Embryonic facial prominence (tissue), 1 donor: ENCODE measurements at regions not wholly inside any gene's neighbourhood (a gene's known extent, or its start where the extent isn't known, plus 50 kb on each side); places are given as distances from the start of the nearest gene placed in this dataset.
A peak's percentile ranks its signal among the peaks of the same experiment; 100 is the strongest.
"Not testable (repeated sequence)": the region's sequence is repeated elsewhere in the genome, so short reads cannot be mapped to it uniquely, and the experiment has no call there.

ENCODE experiments used
- DNase-seq: peaks from one replicate; pipeline ENCODE4 v3.0.0-alpha.2; 2016; ENCODE audit errors: extremely low spot score

DNA sequence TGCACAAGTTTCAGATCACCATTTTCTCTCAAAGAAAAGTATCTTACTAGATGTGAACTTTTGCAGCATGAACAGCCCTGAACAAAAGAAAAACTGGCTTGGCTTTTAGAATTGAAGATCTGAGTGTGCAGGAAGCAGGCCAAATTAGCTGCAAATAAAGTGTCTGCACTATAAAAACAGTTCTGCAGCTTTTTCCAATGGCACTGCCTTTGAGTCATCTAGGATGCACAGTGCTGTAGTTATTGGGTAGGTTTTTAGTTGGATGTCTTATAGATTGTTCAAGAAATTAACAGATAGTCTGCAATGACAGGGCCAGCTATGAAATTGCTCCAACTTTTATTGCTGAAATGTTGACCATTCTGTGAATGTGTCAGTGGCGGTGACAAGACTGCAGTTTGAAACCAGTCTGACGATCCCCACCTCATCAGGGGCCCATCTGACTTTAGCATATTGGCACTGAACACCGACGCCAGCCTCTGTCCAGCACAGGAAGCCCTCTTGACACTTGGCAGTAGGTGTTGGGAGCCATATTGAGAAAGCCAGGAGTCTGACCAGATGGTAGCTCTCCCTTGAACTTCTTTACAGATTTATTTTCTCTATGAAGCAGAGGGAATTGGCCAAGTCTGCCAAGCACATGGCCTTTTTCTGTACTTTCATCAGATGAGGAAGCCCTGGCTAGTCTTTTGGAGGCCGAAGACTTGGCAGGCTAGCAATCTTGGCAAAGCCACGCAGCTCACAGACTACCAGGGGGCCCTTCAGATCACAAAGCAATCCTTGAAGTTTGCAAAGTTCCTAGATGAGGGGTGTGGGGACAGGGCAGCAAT lies 490.6 kb downstream of the NEBL start:
- no peak for DNase-seq

DNA sequence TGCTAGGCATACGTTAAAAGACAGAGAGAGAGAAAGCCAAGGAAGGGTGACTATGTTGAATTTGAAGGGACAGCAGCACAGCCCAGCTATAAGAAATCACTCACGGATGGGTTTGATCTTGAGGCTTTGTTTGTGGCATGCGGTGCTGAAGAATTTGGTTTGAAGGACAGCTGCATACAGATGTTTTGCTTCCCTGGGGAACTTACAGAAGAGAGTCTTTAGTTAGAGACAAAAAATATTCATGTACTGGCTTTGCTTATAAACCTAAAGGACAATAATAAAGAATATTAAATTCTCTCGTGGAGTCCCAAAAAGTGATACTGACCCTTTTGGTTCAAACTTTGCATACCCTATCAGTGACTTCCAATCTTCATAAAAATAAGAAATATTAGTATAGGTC lies 491.4 kb downstream of the NEBL start:
- no peak for DNase-seq

DNA sequence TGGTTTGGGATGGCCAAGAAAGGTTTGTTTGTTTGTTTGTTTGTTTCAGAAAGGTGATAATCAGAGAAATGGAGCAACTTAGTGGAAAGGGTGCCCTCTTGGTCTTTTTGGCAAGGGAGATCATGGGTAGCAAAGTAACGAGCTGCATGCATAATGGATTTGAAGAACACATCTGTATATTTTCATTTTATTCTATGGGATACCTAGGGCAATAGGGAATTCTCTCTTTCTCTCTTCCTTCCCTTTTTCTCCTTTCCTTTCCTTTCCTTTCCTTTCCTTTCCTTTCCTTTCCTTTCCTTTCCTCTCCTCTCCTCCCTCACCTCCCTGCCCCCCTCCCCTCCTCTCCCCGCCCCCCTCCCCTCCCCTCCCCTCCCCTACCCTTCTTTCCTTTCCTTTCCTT lies 492.1 kb downstream of the NEBL start:
- no peak for DNase-seq

DNA sequence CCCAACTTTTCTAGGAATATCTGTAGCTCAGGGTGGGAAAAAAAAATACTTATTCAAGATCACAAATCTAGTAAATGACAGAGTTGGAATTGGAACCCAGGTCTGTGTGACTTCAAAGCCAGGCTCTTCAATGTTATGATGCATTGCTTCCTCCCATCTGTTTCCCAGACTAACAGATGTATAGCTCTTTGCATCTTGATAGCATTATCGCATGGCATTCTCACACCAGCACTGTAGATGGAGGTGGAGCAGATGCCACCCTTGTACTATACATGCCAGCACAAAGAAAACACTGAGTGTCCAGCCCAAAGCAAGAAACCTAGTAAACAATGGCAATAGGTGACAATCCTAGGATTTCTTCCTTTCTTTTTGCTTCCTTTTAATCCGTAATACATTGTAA lies 497.3 kb downstream of the NEBL start:
- DNase-seq: no peak

DNA sequence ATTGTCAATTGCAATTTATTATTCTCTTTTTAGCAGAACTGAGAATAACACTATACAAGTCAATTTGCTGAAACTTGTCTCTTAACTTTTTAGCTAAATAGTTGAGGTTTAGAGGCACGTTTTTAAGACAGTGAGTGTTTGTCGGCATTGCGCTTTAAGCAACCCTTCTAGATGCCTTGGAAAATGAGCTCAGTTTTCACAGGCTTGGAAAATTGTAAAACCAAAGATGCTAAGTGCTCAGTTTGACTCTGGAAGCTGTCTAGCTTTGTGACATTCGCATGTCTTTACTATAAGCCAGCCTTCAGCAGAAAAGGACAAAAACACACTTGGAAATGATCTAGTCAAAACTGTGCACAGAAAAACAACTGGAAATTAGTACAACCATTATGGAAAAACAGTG lies 500.4 kb downstream of the NEBL start:
- no peak for DNase-seq

DNA sequence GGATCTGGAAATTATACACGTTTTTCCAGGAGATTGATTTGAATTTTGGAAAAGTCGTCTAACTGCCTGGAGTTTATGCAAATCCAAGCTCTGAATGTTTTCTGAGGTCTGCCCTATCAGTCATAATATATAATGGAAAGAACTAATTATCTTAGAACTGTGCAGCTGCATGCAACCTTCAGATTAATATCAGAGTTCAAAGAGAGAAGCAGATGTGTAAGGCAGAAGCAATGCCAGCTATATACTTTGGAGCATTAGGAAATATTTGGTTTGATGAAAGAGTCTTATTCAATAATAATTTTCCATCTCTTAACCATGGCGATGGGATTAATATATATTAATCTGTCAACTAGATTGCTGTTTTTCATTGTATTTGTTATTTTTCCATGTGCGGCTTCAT lies 500.9 kb downstream of the NEBL start:
- DNase-seq: no peak

DNA sequence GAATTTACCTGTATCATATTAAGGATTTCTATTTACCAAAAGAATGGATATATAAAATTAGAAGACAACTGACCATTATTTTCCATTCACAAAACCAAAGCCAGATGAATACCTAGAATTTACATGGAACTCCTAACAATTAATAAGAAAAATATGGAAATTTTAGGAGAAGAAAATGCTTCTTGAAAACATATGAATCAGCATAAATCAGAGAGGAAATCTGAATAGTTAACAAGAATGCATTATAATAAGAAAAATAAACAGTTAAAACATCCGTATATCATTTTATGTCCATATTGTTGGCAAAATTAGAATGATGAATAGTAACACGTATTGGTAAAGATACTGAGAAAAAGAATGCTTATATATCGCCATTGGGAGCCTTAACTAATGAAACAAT lies 505.5 kb downstream of the NEBL start:
- DNase-seq: no peak

DNA sequence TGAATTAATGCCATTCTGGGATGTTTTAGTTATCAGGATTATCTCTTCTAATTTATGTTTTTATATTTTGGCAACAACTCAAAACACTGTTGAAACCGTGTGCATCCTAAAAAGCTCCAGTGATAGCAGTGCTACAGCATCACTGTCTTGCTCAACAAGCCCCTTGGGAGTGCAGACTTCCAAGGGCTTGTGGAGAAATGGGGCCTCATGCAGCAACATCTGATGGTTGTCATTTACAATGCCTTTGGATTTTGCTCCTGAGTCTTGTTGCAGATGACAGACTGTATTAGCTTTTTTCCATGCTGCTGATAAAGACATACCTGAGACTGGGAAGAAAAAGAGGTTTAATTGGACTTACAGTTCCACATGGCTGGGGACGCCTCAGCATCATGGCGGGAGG lies 515.4 kb downstream of the NEBL start:
- no peak for DNase-seq

DNA sequence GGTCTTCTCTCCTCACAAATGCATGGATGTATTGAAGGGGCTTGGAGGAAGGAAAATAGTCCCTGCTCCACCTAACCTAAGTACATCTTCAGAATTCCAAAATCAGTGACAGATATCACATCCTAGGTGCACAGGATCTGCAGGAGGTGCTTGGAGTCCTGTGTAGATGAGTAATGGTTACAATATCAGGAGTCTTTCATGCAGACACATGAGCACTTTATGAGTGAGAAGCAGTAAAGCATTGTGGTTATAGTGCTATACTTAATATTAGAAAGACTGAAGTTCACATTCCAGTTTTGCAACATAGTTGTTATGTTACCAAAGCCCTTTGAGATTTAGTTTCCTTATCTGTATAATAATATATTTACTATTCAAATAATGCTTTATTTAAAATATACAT lies 516.7 kb downstream of the NEBL start:
- no peak for DNase-seq

DNA sequence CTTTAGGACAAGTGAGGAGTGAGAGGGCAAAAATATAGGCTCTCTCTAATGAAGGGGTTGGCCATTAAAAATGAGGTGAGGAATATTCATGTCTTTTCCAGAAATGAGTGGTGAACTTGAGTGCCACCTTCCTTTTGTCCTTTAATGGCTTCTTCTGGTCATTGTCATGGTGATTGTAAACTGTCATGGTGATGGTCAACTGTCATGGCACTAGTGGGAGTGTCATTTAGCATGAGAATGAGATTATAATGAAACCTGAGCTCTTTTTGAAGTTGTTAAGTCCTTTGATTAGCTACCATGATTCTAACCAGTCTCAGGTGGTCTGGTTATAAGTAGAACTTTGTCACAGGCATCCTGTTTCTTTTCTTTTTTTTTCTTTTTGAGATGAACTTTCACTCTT lies 524.4 kb downstream of the NEBL start:
- no peak for DNase-seq

DNA sequence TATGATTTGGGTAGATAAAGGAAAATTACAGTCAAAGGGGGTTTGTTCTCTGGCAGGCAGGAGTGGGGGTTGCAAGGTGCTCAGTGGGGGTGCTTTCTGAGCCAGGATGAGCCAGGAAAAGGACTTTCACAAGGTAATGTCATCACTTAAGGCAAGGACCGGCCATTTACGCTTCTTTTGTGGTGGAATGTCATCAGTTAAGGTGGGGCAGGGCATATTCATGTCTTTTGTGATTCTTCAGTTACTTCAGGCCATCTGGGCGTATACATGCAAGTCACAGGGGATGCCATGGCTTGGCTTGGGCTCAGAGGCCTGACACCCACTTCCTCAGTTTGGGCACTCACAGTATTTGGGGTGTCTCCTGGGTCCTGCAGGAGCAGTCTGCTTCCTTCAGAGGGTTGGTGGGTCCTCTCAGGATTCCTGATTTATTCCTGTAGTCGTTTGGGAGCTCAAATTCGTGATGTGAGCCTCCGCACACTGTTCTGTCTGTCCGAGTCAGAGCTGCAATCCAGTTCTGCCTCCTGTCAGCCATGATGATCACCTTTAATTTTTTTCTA lies 526.1 kb downstream of the NEBL start:
- DNase-seq: not testable (repeated sequence)

DNA sequence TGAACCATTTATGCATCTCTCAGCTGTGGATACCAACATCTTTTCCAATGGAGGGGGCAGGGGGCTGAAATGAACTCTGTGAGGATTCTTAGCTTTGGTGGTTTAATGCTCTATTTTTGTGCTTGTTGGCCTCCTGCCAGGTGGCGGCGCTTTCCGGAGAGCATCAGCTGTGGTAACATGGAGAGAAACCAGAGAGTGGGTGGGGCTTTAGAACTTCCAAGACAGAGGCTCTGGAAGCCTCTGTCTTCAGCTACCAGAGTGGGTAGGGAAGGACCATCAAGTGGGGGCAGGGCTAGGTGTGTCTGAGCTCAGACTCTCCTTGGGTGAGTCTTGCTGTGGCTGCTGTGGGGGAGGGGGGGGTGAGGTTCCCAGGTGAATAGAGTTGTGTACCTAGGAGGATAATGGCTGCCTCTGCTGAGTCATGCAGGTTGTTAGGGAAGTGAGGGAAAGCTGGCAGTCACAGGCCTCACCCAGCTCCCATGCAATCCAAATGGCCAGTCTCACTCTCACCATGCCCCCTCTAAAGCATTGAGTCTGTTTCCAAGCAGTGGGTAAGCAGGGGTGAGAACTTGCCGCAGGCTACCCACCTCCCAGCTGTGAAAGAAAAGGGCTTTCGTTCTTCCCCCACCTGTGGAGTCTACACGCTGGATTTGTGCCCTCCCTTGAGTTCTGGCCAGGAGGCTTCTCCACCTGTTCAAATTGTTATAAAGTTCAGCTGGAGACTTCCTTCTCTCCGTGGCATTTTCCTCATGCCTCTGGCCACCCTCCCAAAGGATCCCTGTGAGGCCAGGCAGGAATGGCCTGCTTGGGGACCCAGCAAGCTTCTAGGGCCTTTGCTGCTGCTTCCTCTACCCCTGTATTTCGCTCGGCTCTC lies 527.0 kb downstream of the NEBL start:
- DNase-seq: no peak

DNA sequence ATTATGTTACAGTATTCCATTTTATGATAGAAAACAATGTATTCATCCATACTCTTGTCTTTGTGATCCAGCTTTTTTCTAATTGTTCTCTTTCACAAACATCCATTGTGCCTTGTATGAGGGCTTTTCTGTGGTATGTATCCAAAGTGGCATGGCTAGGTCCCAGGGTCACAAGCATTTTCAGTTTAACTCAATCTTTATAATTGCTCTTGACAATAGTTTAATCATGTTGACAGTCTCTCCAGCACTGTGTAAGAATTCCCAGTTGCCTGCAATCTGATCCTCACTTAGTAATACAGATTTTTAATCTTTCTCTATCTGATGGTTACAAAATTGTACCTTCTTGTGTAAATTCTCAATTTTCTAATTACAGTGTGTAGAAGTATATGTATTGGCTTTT lies 533.4 kb downstream of the NEBL start:
- no peak for DNase-seq

DNA sequence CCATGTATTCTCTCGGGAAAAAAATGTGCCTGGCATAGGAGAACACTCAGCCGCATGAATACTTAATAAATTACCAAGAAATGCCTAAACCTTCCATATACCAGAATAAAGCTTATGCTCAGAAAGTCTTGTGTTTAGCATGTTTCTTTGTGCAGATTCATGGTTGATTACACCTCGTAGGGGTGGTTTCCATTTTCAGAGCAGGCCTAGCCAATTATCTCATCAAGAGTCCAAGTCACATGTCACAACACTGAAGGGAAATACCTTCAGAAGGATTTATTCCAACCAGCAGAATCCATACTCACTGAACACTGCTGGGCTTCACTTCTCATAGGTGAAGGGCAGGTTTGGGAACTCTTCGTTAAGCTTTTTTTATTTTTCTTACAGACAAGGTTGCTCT lies 539.7 kb downstream of the PLXDC2 start:
- DNase-seq: no peak

DNA sequence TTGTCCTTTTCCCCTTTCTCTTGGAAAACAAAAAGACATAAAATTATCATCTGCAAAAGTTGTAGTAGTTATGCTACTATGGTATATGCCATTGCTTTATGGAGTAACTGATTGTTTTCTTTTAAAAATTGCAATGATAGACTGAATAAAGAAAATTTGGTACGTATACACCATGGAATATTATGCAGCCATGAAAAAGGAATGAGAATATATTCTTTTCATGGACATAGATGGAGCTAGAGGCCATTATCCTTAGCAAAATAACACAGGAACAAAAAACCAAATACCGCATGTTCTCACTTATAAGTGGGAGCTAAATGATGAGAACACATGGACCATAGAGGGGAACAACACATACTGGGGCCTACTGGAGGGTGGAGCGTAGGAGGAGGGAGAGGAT lies 538.8 kb downstream of the PLXDC2 start:
- no peak for DNase-seq

DNA sequence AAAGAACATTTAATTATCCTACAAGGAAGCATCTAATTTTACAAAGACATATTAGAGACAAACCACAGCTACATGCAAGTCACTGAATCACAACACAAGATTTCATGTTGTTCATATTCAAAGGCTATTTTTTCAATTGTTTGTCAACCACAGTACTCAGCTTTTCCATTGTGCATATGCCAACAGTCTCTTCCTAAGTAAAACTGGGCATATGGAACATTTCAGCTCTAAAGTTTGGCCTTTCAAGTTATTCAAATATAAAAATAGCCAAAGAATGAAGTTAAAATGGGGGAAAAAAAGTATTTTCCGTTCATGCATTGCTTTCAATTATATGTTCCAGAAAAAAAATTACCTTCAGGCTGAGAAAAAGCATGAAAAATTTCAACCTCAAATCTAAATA lies 537.9 kb downstream of the PLXDC2 start:
- DNase-seq: peak; percentile 8

DNA sequence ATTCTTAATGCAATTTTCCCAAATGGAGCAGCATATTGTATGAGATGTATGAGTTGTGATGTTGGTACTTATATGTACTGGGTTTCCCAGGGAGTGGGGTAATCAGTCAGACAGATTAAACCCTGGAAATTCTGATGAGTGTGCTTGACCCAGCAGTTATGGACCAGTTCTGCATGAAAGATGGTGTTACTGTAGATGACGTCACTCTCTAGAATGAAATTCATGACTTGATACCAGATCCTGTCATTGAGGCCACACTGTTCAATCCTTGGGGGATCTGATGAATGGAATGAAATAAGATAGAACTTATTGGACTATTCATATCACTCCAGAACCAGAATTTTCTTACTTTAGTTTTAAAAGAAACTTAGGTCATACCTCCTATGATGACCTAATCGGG lies 534.3 kb downstream of the PLXDC2 start:
- no peak for DNase-seq

DNA sequence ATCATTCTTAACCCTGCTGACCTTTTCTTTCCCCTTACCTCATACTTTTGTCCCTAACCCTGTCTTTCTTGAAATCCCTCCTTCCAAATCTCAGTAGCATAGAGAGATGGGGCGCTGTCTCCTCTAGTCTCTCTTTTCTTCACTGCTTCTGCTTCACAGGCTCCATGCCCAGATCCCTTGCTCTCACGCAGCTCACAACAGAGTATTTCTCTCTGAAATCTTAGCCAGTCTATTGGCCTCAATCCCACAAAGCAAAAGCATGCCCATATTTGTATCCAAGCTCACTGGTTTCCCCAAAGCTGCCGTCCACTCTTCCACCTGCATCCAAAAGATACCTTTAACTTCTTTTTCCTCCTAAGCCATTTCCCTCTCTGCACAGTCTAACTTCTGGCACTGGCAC lies 526.8 kb downstream of the PLXDC2 start:
- no peak for DNase-seq
